Neural cell (in vitro differentiated cells): ENCODE measurements at regions not wholly inside any gene's neighbourhood (a gene's known extent, or its start where the extent isn't known, plus 50 kb on each side); places are given as distances from the start of the nearest gene placed in this dataset.

Experiments
- H2AFZ ChIP-seq: fragments of 200-600, 300-800 bp; sonication (generic), shearing (Covaris generic); 2 replicates; pipeline ENCODE4 v1.6.0; 2014; ENCODE audit warnings: low read depth, mild to moderate bottlenecking, antibody characterized with exemption, low read length, moderate library complexity
- H3F3A ChIP-seq: fragments of 200-600 bp; shearing (Covaris generic); 2 replicates; pipeline ENCODE4 v1.6.1; 2016; ENCODE audit warnings: mild to moderate bottlenecking, moderate library complexity, mixed read lengths, antibody characterized with exemption, low read length; ENCODE audit not compliant: insufficient read depth, poor library complexity, severe bottlenecking
- H3K27ac ChIP-seq: fragments of 200-600, 300-800 bp; sonication (generic), shearing (Covaris generic); 2 replicates; pipeline ENCODE4 v1.5.1; 2014; ENCODE audit warnings: mild to moderate bottlenecking, low read length, moderate library complexity
- H3K27me3 ChIP-seq: fragments of 300-800, 200-600 bp; sonication (generic), shearing (Covaris generic); 2 replicates; pipeline ENCODE4 v1.6.0; 2014; ENCODE audit warnings: mild to moderate bottlenecking, low read depth, low read length, moderate library complexity; ENCODE audit not compliant: insufficient read depth
- H3K36me3 ChIP-seq: fragments of 300-800, 200-600 bp; sonication (generic), shearing (Covaris generic); 2 replicates; pipeline ENCODE4 v1.5.1; 2014; ENCODE audit warnings: mild to moderate bottlenecking, antibody characterized with exemption, low read length, moderate library complexity; ENCODE audit not compliant: insufficient read depth
- H3K4me2 ChIP-seq: fragments of 300-800, 200-600 bp; sonication (generic), shearing (Covaris generic); 2 replicates; pipeline ENCODE4 v1.6.0; 2014; ENCODE audit warnings: mild to moderate bottlenecking, low read length
- H3K4me3 ChIP-seq: fragments of 300-800, 200-600 bp; sonication (generic), shearing (Covaris generic); 2 replicates; pipeline ENCODE4 v1.5.1; 2014; ENCODE audit warnings: mild to moderate bottlenecking, low read length, moderate library complexity
- H3K79me2 ChIP-seq: fragments of 200-600 bp; shearing (Covaris generic); replicated peaks from 2 replicates; pipeline ENCODE4 v1.6.0; 2014; ENCODE audit warnings: mild to moderate bottlenecking, low read length, moderate library complexity; ENCODE audit not compliant: insufficient read depth
- H3K9ac ChIP-seq: fragments of 300-800, 200-600 bp; sonication (generic), shearing (Covaris generic); 2 replicates; pipeline ENCODE4 v1.6.1; 2016; ENCODE audit warnings: mild to moderate bottlenecking, low read length, mixed read lengths
- H3K9me2 ChIP-seq: fragments of 200-600 bp; shearing (Covaris generic); 2 replicates; pipeline ENCODE4 v1.6.1; 2016; ENCODE audit warnings: mild to moderate bottlenecking, low read length, mixed read lengths; ENCODE audit not compliant: insufficient read depth
- H3K9me3 ChIP-seq: fragments of 200-600, 300-800 bp; sonication (generic), shearing (Covaris generic); 2 replicates; pipeline ENCODE4 v1.6.1; 2016; ENCODE audit warnings: mild to moderate bottlenecking, mixed run types, low read length, moderate library complexity, mixed read lengths
- H4K20me1 ChIP-seq: fragments of 200-600 bp; shearing (Covaris generic); 2 replicates; pipeline ENCODE4 v1.6.1; 2016; ENCODE audit warnings: mild to moderate bottlenecking, mixed run types; ENCODE audit not compliant: insufficient read depth
- EP300 ChIP-seq: fragments of 450-650 bp; conservative IDR thresholded peaks from 2 replicates; pipeline ENCODE4 v1.6.1; 2014; ENCODE audit warnings: antibody characterized with exemption, mild to moderate bottlenecking, moderate library complexity; ENCODE audit not compliant: poor library complexity, severe bottlenecking
- EZH2 ChIP-seq: fragments of 200-600, 300-800 bp; shearing (Covaris generic), sonication (generic); IDR thresholded peaks from 2 replicates; pipeline ENCODE4 v1.6.1; 2014; ENCODE audit warnings: antibody characterized with exemption, low read length, borderline replicate concordance, mild to moderate bottlenecking; ENCODE audit not compliant: insufficient read depth, poor library complexity, severe bottlenecking
- MXI1 ChIP-seq: fragments of 450-650 bp; conservative IDR thresholded peaks from 2 replicates; pipeline ENCODE4 v1.6.1; 2014; ENCODE audit warnings: antibody characterized with exemption, mild to moderate bottlenecking; ENCODE audit not compliant: poor library complexity, severe bottlenecking
- POLR2AphosphoS5 ChIP-seq: IDR thresholded peaks from 2 replicates; pipeline ENCODE4 v1.6.1; 2012
- RAD21 ChIP-seq: fragments of 450-650 bp; conservative IDR thresholded peaks from 2 replicates; pipeline ENCODE4 v1.6.1; 2014; ENCODE audit warnings: antibody characterized with exemption, mild to moderate bottlenecking, moderate library complexity
- SMC3 ChIP-seq: fragments of 450-650 bp; conservative IDR thresholded peaks from 2 replicates; pipeline ENCODE4 v1.6.1; 2014; ENCODE audit warnings: antibody characterized with exemption, mild to moderate bottlenecking, moderate library complexity; ENCODE audit not compliant: poor library complexity
- TAF1 ChIP-seq: IDR thresholded peaks from 2 replicates; pipeline ENCODE4 v1.6.1; 2012; ENCODE audit warnings: low read depth
- TF ChIP-seq, protein P1 (sequence below): fragments of 450-650 bp; IDR thresholded peaks from 2 replicates; pipeline ENCODE4 v1.5.1; 2014; ENCODE audit warnings: antibody characterized with exemption, mild to moderate bottlenecking, moderate library complexity; ENCODE audit not compliant: poor library complexity, severe bottlenecking
- TF ChIP-seq, protein P2 (sequence below): IDR thresholded peaks from 2 replicates; pipeline ENCODE4 v1.6.1; 2012; ENCODE audit warnings: borderline replicate concordance

- Histone ChIP-seq H3K4me2 (no peak overlapping the region), H3K4me3 (no peak overlapping the region), H4K20me1 (no peaks in the 10 kb centered on the region), H3K36me3 (no peaks in the 10 kb centered on the region), H2AFZ (no peak overlapping the region), H3K9me2 (no peaks in the 10 kb centered on the region), H3K27me3 (no peaks in the 10 kb centered on the region), H3K27ac (no peak overlapping the region), H3K9me3 (no peaks in the 10 kb centered on the region), H3K79me2 (no peaks in the 10 kb centered on the region), H3K9ac (no peak overlapping the region), H3F3A (no peaks in the 10 kb centered on the region)
- TF ChIP-seq TAF1 = no peak
Observed at GRCh38 chr11:45532546-45532945, 132.9 kb downstream of the CHST1 start.

GRCh38 chr11:45530776-45531175, 134.6 kb downstream of the CHST1 start:
- TF ChIP-seq MXI1 (no peak), EP300 (no peak), EZH2 (no peak), RAD21 (no peak), POLR2AphosphoS5 (no peak), SMC3 (no peak), TAF1 (no peak)
- TF ChIP-seq, protein P1, sequence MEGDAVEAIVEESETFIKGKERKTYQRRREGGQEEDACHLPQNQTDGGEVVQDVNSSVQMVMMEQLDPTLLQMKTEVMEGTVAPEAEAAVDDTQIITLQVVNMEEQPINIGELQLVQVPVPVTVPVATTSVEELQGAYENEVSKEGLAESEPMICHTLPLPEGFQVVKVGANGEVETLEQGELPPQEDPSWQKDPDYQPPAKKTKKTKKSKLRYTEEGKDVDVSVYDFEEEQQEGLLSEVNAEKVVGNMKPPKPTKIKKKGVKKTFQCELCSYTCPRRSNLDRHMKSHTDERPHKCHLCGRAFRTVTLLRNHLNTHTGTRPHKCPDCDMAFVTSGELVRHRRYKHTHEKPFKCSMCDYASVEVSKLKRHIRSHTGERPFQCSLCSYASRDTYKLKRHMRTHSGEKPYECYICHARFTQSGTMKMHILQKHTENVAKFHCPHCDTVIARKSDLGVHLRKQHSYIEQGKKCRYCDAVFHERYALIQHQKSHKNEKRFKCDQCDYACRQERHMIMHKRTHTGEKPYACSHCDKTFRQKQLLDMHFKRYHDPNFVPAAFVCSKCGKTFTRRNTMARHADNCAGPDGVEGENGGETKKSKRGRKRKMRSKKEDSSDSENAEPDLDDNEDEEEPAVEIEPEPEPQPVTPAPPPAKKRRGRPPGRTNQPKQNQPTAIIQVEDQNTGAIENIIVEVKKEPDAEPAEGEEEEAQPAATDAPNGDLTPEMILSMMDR = no peak
- TF ChIP-seq, protein P2, sequence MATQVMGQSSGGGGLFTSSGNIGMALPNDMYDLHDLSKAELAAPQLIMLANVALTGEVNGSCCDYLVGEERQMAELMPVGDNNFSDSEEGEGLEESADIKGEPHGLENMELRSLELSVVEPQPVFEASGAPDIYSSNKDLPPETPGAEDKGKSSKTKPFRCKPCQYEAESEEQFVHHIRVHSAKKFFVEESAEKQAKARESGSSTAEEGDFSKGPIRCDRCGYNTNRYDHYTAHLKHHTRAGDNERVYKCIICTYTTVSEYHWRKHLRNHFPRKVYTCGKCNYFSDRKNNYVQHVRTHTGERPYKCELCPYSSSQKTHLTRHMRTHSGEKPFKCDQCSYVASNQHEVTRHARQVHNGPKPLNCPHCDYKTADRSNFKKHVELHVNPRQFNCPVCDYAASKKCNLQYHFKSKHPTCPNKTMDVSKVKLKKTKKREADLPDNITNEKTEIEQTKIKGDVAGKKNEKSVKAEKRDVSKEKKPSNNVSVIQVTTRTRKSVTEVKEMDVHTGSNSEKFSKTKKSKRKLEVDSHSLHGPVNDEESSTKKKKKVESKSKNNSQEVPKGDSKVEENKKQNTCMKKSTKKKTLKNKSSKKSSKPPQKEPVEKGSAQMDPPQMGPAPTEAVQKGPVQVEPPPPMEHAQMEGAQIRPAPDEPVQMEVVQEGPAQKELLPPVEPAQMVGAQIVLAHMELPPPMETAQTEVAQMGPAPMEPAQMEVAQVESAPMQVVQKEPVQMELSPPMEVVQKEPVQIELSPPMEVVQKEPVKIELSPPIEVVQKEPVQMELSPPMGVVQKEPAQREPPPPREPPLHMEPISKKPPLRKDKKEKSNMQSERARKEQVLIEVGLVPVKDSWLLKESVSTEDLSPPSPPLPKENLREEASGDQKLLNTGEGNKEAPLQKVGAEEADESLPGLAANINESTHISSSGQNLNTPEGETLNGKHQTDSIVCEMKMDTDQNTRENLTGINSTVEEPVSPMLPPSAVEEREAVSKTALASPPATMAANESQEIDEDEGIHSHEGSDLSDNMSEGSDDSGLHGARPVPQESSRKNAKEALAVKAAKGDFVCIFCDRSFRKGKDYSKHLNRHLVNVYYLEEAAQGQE = no peak
- Histone ChIP-seq H3K9ac (no peak overlapping the region), H3K27me3 (no peaks in the 10 kb centered on the region), H3K9me2 (no peaks in the 10 kb centered on the region), H3K4me3 (no peak overlapping the region), H3F3A (no peaks in the 10 kb centered on the region), H2AFZ (no peak overlapping the region), H3K9me3 (no peaks in the 10 kb centered on the region), H3K27ac (no peak overlapping the region), H3K79me2 (no peaks in the 10 kb centered on the region), H3K36me3 (no peaks in the 10 kb centered on the region), H3K4me2 (no peak overlapping the region), H4K20me1 (no peaks in the 10 kb centered on the region)

GRCh38 chr11:45530111-45530510, 135.3 kb downstream of the CHST1 start:
- TF ChIP-seq EZH2 (no peak), EP300 (no peak), TAF1 (no peak)
- TF ChIP-seq, protein P2 = no peak
- H3K36me3 ChIP-seq = no peaks in the 10 kb centered on the region
- H3K4me3 ChIP-seq = no peak overlapping the region
- no peaks in the 10 kb centered on the region for H3K9me2 ChIP-seq
- H2AFZ ChIP-seq = no peak overlapping the region
- no peak overlapping the region for H3K27ac ChIP-seq
- no peaks in the 10 kb centered on the region for H3K27me3 ChIP-seq
- no peaks in the 10 kb centered on the region for H3F3A ChIP-seq
- no peak overlapping the region for H3K9ac ChIP-seq
- H3K79me2 ChIP-seq = no peaks in the 10 kb centered on the region
- H3K9me3 ChIP-seq = no peaks in the 10 kb centered on the region
- no peak overlapping the region for H3K4me2 ChIP-seq
- no peaks in the 10 kb centered on the region for H4K20me1 ChIP-seq
